ENCODE measurements at regions not wholly inside any gene's neighbourhood (a gene's known extent, or its start where the extent isn't known, plus 50 kb on each side); places are given as distances from the start of the nearest gene placed in this dataset.

GRCh38 chr10:117946525-117947070 is 100.1 kb downstream of the RAB11FIP2 start:
- DNase-seq (ENCODE audit: low spot score): no peak
- no peaks in the 10 kb centered on the region for H3K4me1 Mint-ChIP-seq (ENCODE audit: low read depth in 2 of 2)
- no peak overlapping the region for H3K4me3 Mint-ChIP-seq
- H3K9me3 Mint-ChIP-seq: peaks cover 3% of the 10 kb centered on the region
- ATAC-seq: no peak
- no peak overlapping the region for H3K27ac Mint-ChIP-seq
- no peaks in the 10 kb centered on the region for H3K36me3 Mint-ChIP-seq
- H3K27me3 Mint-ChIP-seq: peaks cover 11 to 22% of the 10 kb centered on the region in 2 donors

- ATAC-seq (no peak), DNase-seq (ENCODE audit: low spot score) (no peak)
- H3K4me1 Mint-ChIP-seq (ENCODE audit: low read depth in 2 of 2): no peaks in the 10 kb centered on the region
- peaks cover 11 to 22% of the 10 kb centered on the region in 2 donors for H3K27me3 Mint-ChIP-seq
- peaks cover 3% of the 10 kb centered on the region for H3K9me3 Mint-ChIP-seq
- no peaks in the 10 kb centered on the region for H3K36me3 Mint-ChIP-seq
- no peak overlapping the region for H3K27ac Mint-ChIP-seq
- no peak overlapping the region for H3K4me3 Mint-ChIP-seq
These were observed 98.2 kb downstream of the RAB11FIP2 start for GRCh38 chr10:117948493-117948892.

- no peaks in the 10 kb centered on the region for H3K4me1 Mint-ChIP-seq (ENCODE audit: low read depth in 2 of 2)
- H3K27ac Mint-ChIP-seq: no peak overlapping the region
- H3K9me3 Mint-ChIP-seq: no peaks in the 10 kb centered on the region
- H3K27me3 Mint-ChIP-seq: peaks cover 10 to 26% of the 10 kb centered on the region in 2 donors
- H3K4me3 Mint-ChIP-seq: no peak overlapping the region
- no peak for DNase-seq (ENCODE audit: low spot score)
- ATAC-seq: no peak
- H3K36me3 Mint-ChIP-seq: no peaks in the 10 kb centered on the region
These were observed 96.3 kb downstream of the RAB11FIP2 start for GRCh38 chr10:117950408-117950807.

Measured in natural killer cell treated with Interleukin-12 subunit alpha and Interleukin-12 subunit beta and Interleukin-15 and Interleukin-18, amount 100 ng/mL, for 72 hours (primary cell).